Body of pancreas (tissue), 4 donors: ENCODE measurements at regions not wholly inside any gene's neighbourhood (a gene's known extent, or its start where the extent isn't known, plus 50 kb on each side); places are given as distances from the start of the nearest gene placed in this dataset.

Experiments used
- ATAC-seq: fragments of 150-250 bp; one replicate; pipeline ENCODE4 v1.9.1; 2016
- DNase-seq, 4 donors: peaks; one replicate each; pipeline ENCODE4 v3.0.0-alpha.2; 2019
- H3K27ac ChIP-seq, 4 donors: fragments of 200-600 bp; sonication (generic); 1 replicate in 3 of 4; 2 replicates in 1 of 4; pipeline versions ENCODE4 v1.5.1 to v1.6.1; 2016 to 2019; ENCODE audit warnings: mild to moderate bottlenecking in 1 of 4, mixed read lengths in 1 of 4, moderate library complexity in 1 of 4
- H3K27me3 ChIP-seq, 2 donors: fragments of 200-600 bp; sonication (generic); one replicate each; pipeline ENCODE4 v1.6.0; 2016; ENCODE audit warnings: mild to moderate bottlenecking in 1 of 2
- H3K36me3 ChIP-seq, 2 donors: fragments of 200-600 bp; sonication (generic); replicated peaks in 1 of 2; 2 replicates each; pipeline ENCODE4 v1.5.1; 2016; ENCODE audit warnings: low read depth in 2 of 2; ENCODE audit not compliant: insufficient read depth in 1 of 2
- H3K4me1 ChIP-seq: fragments of 200-600 bp; sonication (generic); one replicate; pipeline ENCODE4 v1.6.0; 2016
- H3K4me3 ChIP-seq, 2 donors: fragments of 200-600 bp; sonication (generic); 1 replicate in 1 of 2; 2 replicates in 1 of 2; pipeline ENCODE4 v1.5.1; 2016 to 2019
- H3K9me3 ChIP-seq, 3 donors: fragments of 200-600 bp; sonication (generic); 1 replicate in 2 of 3; 2 replicates in 1 of 3; pipeline ENCODE4 v1.5.1; 2016
- CTCF ChIP-seq, 7 experiments: fragments of 450-650 bp in 4 of 7; fragments of 200-600 bp in 3 of 7; sonication (generic) in 3 of 7; IDR thresholded peaks; one replicate each; pipeline ENCODE4 v1.5.1; 2016 to 2019; ENCODE audit warnings: antibody characterized with exemption in 7 of 7
- POLR2A ChIP-seq, 3 donors: fragments of 450-650 bp; IDR thresholded peaks; one replicate each; pipeline ENCODE4 v1.6.1; 2016; ENCODE audit warnings: antibody characterized with exemption in 3 of 3, mild to moderate bottlenecking in 2 of 3
- WGBS, 2 donors: methylation state at CpG; one replicate each; pipeline ENCODE4 v1.1.5; 2017; 5-methylcytosine and 5-hydroxymethylcytosine counted together
- intact Hi-C: fragments of 100-400 bp; cut with DNase I; formaldehyde crosslinking; loops from one replicate; pipeline ENCODE4 v1.15.1; 2023

- intact Hi-C loops, result no loop called here
- WGBS, 2 donors, result 52 to 78% methylated on average over 8 of the region's 8 CpGs
- Histone ChIP-seq H3K9me3 (no peaks in the 10 kb centered on the region), H3K4me3 (no peak overlapping the region), H3K36me3 (no peaks in the 10 kb centered on the region), H3K27ac (no peak overlapping the region), H3K4me1 (peaks cover 6% of the 10 kb centered on the region), H3K27me3 (no peaks in the 10 kb centered on the region)
- DNase-seq (no peak), ATAC-seq (no peak)
- TF ChIP-seq POLR2A (IDR thresholded peaks at IDR 0.05), result no peak
- TF ChIP-seq CTCF (IDR thresholded peaks at IDR 0.05), result no peak
Measured at GRCh38 chr10:47076949-47077361, 165.7 kb downstream of the PTPN20 start.

- no peaks in the 10 kb centered on the region for H3K27me3 ChIP-seq
- no peak overlapping the region for H3K27ac ChIP-seq
- no peaks in the 10 kb centered on the region for H3K9me3 ChIP-seq
- 67 to 81% methylated on average over 9 of the region's 9 CpGs for WGBS, 2 donors
- intact Hi-C loops, result no loop called here
- H3K4me3 ChIP-seq, result no peak overlapping the region
- H3K36me3 ChIP-seq, result no peaks in the 10 kb centered on the region
- ATAC-seq, result no peak
- peaks cover 6% of the 10 kb centered on the region for H3K4me1 ChIP-seq
- no peak for TF ChIP-seq CTCF (IDR thresholded peaks at IDR 0.05)
- no peak for TF ChIP-seq POLR2A (IDR thresholded peaks at IDR 0.05)
- no peak for DNase-seq
Measured at GRCh38 chr10:47077386-47077785, 166.2 kb downstream of the PTPN20 start.

- Histone ChIP-seq H3K9me3 (no peaks in the 10 kb centered on the region), H3K27me3 (no peaks in the 10 kb centered on the region), H3K4me1 (peaks cover 6% of the 10 kb centered on the region), H3K36me3 (no peaks in the 10 kb centered on the region), H3K4me3 (no peak overlapping the region), H3K27ac (no peak overlapping the region)
- 84 to 86% methylated on average over 8 of the region's 8 CpGs for WGBS, 2 donors
- no peak for TF ChIP-seq POLR2A (IDR thresholded peaks at IDR 0.05)
- no peak for TF ChIP-seq CTCF (IDR thresholded peaks at IDR 0.05)
- ATAC-seq (no peak), DNase-seq (no peak)
- intact Hi-C loops, result no loop called here
Measured at GRCh38 chr10:47077941-47078340, 166.7 kb downstream of the PTPN20 start.

- no peak for ATAC-seq
- no peaks in the 10 kb centered on the region for H3K9me3 ChIP-seq
- H3K4me3 ChIP-seq, result no peak overlapping the region
- intact Hi-C loops, result no loop called here
- H3K4me1 ChIP-seq, result peaks cover 6% of the 10 kb centered on the region
- no peaks in the 10 kb centered on the region for H3K36me3 ChIP-seq
- TF ChIP-seq CTCF (IDR thresholded peaks at IDR 0.05), result no peak
- no peak for TF ChIP-seq POLR2A (IDR thresholded peaks at IDR 0.05)
- no peak overlapping the region for H3K27ac ChIP-seq
- no peaks in the 10 kb centered on the region for H3K27me3 ChIP-seq
- 68 to 84% methylated on average over 7 to 8 of the region's 8 CpGs for WGBS, 2 donors
- DNase-seq, result no peak
Measured at GRCh38 chr10:47078393-47079203, 167.4 kb downstream of the PTPN20 start.

GRCh38 chr10:47079204-47079580 lies 168.0 kb downstream of the PTPN20 start:
- TF ChIP-seq POLR2A (IDR thresholded peaks at IDR 0.05) (no peak), CTCF (IDR thresholded peaks at IDR 0.05) (no peak)
- intact Hi-C loops, result no loop called here
- Histone ChIP-seq H3K36me3 (no peaks in the 10 kb centered on the region), H3K4me1 (peaks cover 4% of the 10 kb centered on the region), H3K27ac (no peak overlapping the region), H3K27me3 (no peaks in the 10 kb centered on the region), H3K4me3 (no peak overlapping the region), H3K9me3 (no peaks in the 10 kb centered on the region)
- no peak for DNase-seq
- ATAC-seq, result no peak
- WGBS, 2 donors, result 85 to 91% methylated on average over 3 of the region's 3 CpGs
